Inflammatory macrophage treated with lipopolysaccharide for 4 hours (primary cell): ENCODE measurements at regions not wholly inside any gene's neighbourhood (a gene's known extent, or its start where the extent isn't known, plus 50 kb on each side); places are given as distances from the start of the nearest gene placed in this dataset.

Source experiments
- DNase-seq: peaks from one replicate; pipeline ENCODE4 v3.0.0-alpha.2; 2020

GRCh38 chr4:31298737-31299136, 578.6 kb downstream of the PCDH7 start:
- DNase-seq: no peak

DNA sequence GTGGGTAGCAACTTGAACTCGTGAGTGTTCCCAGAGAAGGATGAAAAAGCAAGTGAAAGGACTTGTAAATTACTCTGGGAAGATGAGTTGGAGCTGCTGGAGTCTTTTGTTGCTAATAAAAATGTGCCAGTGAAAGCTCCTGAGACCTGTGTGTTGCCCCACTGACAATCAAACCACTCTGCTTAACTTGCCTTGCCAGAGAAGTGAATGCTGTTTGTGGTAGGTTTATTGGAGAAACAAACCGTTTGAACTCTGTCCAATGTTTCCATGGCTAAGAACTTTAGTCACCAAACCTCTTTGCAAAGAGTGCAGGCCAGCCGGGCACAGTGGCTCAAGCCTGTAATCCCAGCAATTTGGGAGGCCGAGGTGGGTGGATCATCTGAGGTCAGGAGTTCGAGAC, 586.9 kb downstream of the PCDH7 start:
- DNase-seq: no peak

- DNase-seq: no peak
Measured at GRCh38 chr4:31324814-31325213, 604.6 kb downstream of the PCDH7 start.

- DNase-seq: no peak
Measured at GRCh38 chr4:31325300-31325699, 605.1 kb downstream of the PCDH7 start.

- DNase-seq: no peak
Measured at GRCh38 chr4:31327031-31327430, 606.9 kb downstream of the PCDH7 start.

DNA sequence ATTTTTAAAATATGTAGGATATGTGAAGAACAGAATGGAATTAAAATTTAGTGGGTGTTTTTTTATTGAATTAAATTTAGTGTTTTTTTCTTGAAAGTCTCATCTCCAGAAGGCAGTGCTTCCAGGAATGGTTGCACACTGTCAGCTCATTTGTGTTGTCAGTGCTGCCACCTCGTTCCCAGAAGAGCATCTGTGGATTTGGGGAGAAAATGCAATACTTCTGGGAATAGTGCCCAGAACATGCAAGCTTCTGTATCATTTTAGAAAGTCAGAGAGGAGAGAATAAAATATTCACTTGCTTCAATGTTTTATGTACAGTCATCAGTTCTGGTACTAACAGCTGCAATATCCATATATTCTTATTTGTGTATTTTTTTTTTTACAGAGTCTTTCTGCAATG, 608.8 kb downstream of the PCDH7 start:
- DNase-seq: no peak

GRCh38 chr4:31334086-31334910, 614.1 kb downstream of the PCDH7 start:
- DNase-seq: no peak

DNA sequence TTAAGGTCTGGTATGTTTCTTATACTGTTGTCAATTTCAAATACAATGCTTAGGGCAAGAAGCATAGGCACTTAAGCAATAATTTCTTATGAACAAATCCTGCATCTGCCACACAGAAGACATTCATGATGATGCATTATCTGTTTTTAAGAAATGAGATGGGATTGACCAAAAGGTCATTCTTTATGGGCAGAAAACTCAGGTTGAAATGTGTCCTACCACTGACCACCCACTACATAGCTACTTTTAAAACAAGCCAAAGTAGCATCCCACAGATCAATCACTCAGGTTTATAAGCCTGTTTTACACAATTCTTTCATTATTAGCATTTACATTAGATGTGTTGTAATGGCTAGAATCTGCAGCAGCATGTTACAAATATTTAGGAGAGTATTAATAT, 617.8 kb downstream of the PCDH7 start:
- no peak for DNase-seq

DNA sequence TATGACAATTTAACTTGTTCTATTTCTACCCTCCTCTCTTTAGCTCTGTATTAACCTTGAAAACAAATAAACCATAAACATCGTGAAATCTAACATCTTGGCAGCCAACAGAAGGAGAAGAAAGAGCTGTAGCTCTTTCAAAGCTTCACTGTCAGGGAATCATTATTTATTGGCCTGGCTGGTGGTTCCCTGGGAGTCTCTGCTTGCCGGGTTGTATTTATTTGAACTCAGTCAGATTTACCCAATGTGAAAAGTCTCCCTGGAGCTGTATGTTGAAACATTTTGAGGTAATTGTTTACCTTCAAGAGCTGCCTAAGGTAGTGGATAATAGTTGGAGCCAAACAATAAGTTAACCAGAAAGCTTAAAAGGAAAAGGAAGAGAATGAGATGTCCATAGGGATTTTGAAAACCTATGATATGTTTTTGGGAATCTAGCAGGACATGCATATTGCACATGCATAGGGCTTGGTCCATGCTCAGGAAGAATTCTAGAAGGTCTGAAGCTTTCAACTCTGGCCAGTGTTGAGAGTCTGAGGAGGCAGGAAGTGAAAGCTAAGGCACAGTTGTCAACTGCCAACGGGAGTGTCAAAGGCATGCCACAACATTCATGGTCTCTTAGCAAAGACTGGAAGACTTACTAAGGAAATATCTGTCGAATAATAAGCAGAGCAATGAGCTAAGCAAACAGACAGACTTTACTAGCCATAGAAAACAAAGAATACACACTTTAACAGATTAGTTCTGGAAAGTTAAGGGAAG, 621.6 kb downstream of the PCDH7 start:
- no peak for DNase-seq

DNA sequence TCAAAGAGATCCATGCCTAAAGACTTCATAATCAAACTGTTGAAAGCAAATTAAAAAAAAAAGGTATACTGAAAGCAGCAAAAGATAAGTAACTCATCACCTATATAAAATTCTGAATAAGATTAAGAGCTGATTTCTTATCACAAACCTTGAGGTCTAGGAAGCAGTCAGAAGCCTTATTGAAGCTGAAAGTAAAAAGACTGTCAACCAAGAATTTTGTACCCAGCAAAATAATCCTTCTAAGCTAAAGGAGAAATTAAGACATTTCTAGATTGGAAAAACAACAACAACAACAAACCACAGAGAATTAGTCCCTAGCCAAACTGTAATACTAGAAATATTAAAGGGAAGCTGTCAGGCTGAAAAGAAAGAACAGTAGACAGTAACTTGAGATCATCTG, 622.9 kb downstream of the PCDH7 start:
- DNase-seq: no peak

- no peak for DNase-seq
Measured at GRCh38 chr4:31349907-31350306, 629.7 kb downstream of the PCDH7 start.

GRCh38 chr4:31351695-31352094, 631.5 kb downstream of the PCDH7 start:
- no peak for DNase-seq

DNA sequence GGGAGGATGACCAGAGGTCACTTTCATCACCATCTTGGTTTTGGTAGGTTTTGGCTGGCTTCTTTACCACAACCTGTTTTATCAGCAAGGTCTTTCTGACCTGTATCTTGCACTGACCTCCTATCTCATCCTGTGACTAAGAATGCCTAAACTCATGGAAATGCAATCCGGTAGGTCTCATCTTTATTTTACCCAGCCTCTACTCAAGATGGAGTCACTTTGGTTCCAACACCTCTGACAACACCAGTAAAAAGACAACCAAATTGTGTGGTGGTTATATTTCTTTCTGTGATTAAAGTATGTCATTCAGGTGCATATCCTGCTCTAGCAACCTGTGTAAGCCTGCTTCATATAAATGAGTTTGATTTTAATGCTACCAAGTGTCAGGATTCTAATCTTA, 636.7 kb downstream of the PCDH7 start:
- DNase-seq: no peak

GRCh38 chr4:31360786-31361185, 640.6 kb downstream of the PCDH7 start:
- DNase-seq: no peak

DNA sequence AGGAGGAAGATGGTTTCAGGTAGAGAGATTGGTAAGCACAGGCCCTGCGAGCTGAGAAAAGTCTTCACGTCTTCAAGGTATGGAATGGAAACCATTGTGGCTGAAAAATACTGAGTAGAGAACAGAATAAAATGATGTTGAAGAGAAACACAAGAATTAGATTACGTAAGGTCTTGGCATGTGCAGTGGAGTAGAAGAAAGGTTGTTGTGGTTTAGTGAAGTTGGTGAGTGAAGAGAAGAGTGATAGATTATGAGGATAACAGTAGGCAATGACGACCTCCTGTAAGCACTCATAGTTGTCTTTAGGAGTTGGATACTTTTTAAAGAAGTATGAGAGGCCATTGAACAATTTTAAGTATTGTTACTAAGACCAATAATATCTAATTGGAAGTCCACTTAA, 642.6 kb downstream of the PCDH7 start:
- DNase-seq: no peak

- DNase-seq: no peak
Measured at GRCh38 chr4:31365006-31365690, 645.0 kb downstream of the PCDH7 start.

DNA sequence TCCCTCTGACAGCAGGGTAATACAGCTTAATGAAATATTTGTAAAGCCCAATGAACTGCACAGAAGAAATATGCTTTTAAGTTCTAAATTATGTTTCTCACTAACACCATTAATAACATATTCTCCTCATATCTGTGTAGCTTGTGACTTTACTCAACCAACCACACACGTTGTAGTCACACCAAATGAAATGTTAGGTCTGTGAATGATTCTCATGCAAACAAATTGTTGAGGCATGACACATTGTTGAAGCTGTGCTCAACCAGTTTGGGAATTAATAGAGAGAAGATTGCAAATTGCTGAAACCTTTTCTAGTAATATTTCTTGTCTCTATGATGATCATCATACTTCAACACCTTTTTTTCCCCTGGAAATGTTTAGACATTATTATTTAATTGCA, 645.9 kb downstream of the PCDH7 start:
- no peak for DNase-seq

DNA sequence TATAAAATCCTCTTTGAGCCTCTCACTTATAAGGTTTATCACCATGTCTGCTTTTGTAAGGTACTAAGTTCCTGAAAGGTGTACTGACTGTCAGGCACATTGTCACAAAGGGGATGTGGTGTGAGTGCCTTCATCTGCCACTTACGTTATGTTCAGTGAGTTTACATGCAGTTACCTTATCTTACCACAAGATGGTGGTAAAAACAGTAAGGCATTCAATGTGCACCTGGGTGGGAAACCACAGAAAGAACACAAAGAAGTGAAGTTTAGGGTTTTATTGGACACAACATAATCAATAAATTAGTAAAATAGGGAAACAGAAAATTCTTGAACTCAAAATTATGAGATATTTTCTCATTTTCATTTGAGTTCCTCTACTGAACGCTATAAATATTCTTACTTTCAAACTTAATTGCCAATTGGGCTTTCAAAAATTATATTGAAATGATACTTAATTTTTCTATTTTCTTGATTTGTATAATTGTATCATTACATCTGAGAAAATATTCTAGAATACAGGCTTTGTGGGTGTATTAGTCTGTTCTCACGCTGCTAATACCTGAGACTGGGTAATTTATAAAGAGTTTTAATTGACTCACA, 650.8 kb downstream of the PCDH7 start:
- DNase-seq: peak; percentile 23

DNA sequence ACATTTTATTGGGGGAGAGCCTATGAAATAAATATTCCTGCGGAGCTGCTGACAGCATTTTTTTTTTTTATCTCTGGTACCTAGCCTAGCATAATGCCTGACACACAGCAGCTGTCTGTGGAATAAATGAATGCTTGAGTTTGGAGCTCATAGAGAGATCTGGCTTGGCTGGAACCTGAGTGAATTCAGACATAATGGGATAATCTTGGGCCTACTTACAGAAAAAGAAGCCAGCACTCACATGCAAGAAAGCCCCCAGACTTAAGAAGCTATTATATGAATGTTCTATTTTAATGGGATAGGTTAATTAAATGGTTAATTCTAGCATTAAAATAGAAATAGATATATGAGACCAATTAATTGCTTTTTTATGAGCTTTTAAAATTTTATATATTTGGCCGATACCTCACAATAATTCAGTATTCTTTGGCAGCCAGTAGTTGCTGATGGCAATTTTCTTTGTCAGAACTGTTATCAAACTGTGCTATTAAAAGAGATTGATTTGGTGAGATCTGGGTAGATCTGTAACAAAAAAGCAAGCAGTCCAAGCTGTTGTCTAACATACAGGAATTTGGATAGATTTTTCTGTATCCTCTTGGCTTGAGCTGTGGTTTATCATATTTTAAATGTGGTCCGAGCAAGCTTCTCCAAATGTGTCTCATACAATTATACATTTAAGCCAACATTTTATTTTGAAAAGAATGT, 654.2 kb downstream of the PCDH7 start:
- no peak for DNase-seq

DNA sequence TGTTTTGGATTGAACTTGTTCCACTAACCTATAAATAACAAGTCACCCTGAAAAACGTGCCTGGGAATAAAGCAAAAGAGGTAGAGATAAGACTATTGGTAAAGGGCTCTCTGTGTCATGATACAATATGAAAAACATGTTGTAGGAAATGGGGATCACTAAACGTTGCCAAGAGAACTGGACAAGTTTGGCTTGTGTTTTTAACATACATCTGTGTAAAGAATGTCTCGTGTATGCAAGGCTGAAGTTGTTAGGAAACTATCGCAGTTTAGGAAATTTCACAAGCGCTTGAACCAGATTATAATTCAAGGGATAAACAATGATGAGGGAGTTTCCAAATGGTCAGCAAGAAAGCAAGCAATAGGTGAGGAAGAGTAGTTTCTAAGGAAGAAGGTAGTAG, 655.8 kb downstream of the PCDH7 start:
- no peak for DNase-seq

DNA sequence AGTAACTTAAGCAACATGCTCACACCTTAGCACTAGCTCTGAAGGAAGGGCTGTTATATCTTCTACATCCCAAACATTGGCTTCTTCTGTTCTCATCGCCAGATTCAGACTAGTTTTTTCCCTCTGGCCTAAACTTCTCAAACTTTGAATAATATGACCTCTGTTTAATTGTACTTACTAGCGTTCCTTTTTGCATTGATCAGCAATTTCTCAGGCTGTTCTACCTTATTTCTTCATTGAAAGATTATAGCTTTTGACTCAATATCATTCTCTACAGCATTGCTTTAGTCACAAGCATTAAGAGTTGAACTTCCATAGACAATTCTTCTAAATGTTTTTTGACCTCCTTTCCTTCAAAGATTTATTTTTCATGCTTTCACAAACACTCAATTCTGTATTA, 659.2 kb downstream of the PCDH7 start:
- no peak for DNase-seq

DNA sequence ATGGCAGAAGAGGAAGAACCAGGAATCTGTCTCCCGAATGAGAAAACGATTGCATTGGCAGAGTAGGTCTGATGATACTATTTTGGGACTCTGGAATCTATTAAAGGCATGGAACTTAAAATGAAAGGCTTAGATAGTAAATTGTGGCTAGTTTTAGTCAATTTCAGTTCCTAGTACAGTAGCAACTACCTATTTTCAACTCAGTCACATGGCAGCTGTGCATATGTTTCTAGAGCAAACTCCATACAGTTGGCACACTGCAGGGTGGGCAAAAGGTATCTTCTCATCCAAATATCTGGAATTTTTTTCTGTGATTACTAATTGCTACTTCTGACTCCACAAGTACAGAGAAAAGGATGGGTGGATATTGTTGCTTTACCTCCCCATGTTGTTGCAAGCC, 663.6 kb downstream of the PCDH7 start:
- no peak for DNase-seq

- no peak for DNase-seq
Measured at GRCh38 chr4:31390849-31391248, 670.7 kb downstream of the PCDH7 start.
